Tibial nerve (tissue), 4 donors: ENCODE measurements at regions not wholly inside any gene's neighbourhood (a gene's known extent, or its start where the extent isn't known, plus 50 kb on each side); places are given as distances from the start of the nearest gene placed in this dataset.
A peak's percentile ranks its signal among the peaks of the same experiment; 100 is the strongest.

ENCODE experiments used
- DNase-seq, 2 donors: peaks; one replicate each; pipeline ENCODE4 v3.0.0-alpha.2; 2019; ENCODE audit warnings: low spot score in 2 of 2
- H3K27ac ChIP-seq, 4 donors: fragments of 200-600 bp; sonication (generic) in 3 of 4; one replicate each; pipeline ENCODE4 v1.5.1; 2017 to 2019; ENCODE audit warnings: mild to moderate bottlenecking in 1 of 4
- H3K27me3 ChIP-seq, 2 donors: fragments of 200-600 bp; sonication (generic) in 1 of 2; one replicate each; pipeline versions ENCODE4 v1.5.1 to v1.6.0; 2017 to 2019
- H3K36me3 ChIP-seq, 3 donors: fragments of 200-600 bp; sonication (generic); one replicate each; pipeline ENCODE4 v1.5.1; 2018 to 2019
- H3K4me1 ChIP-seq, 4 donors: fragments of 200-600 bp; sonication (generic) in 3 of 4; one replicate each; pipeline ENCODE4 v1.5.1; 2017 to 2019
- H3K4me3 ChIP-seq, 4 donors: fragments of 200-600 bp; sonication (generic) in 3 of 4; one replicate each; pipeline ENCODE4 v1.5.1; 2017 to 2019; ENCODE audit warnings: mild to moderate bottlenecking in 1 of 4, moderate library complexity in 1 of 4
- H3K9me3 ChIP-seq, 4 donors: fragments of 200-600 bp; sonication (generic) in 3 of 4; one replicate each; pipeline ENCODE4 v1.5.1; 2017 to 2019
- CTCF ChIP-seq, 5 experiments: fragments of 200-600 bp in 3 of 5; fragments of 450-650 bp in 2 of 5; sonication (generic) in 3 of 5; IDR thresholded peaks; one replicate each; pipeline ENCODE4 v1.5.1; 2016 to 2019; ENCODE audit warnings: antibody characterized with exemption in 5 of 5, mild to moderate bottlenecking in 3 of 5, moderate library complexity in 2 of 5
- EP300 ChIP-seq, 2 donors: sonication (generic); formaldehyde crosslinking; IDR thresholded peaks; one replicate each; pipeline ENCODE4 v1.6.1; 2017; ENCODE audit warnings: antibody characterized with exemption in 2 of 2, mild to moderate bottlenecking in 1 of 2
- POLR2A ChIP-seq, 2 donors: fragments of 450-650 bp; IDR thresholded peaks; one replicate each; pipeline ENCODE4 v1.6.1; 2017; ENCODE audit warnings: antibody characterized with exemption in 2 of 2, mild to moderate bottlenecking in 2 of 2, moderate library complexity in 2 of 2
- WGBS, 2 donors: methylation state at CpG; one replicate each; pipeline ENCODE4 v1.1.5; 2018; 5-methylcytosine and 5-hydroxymethylcytosine counted together

GRCh38 chr11:71372693-71373657 is 75.2 kb downstream of the DHCR7 start:
- H3K36me3 ChIP-seq = no peaks in the 10 kb centered on the region
- no peaks in the 10 kb centered on the region for H3K9me3 ChIP-seq
- DNase-seq = no peak
- H3K4me3 ChIP-seq = no peak overlapping the region
- TF ChIP-seq CTCF (IDR thresholded peaks at IDR 0.05) (peak in 1 of 5 experiments; percentile 9), EP300 (IDR thresholded peaks at IDR 0.05) (no peak), POLR2A (IDR thresholded peaks at IDR 0.05) (no peak)
- no peak overlapping the region for H3K27ac ChIP-seq
- 67 to 68% methylated on average over 9 of the region's 9 CpGs for WGBS, 2 donors
- H3K4me1 ChIP-seq = no peaks in the 10 kb centered on the region
- H3K27me3 ChIP-seq = no peaks in the 10 kb centered on the region

GRCh38 chr11:71371674-71372069 is 76.5 kb downstream of the DHCR7 start:
- TF ChIP-seq POLR2A (IDR thresholded peaks at IDR 0.05) (no peak), CTCF (IDR thresholded peaks at IDR 0.05) (no peak)
- no peaks in the 10 kb centered on the region for H3K9me3 ChIP-seq
- WGBS, 2 donors = 80 to 83% methylated on average over 2 of the region's 2 CpGs
- no peak overlapping the region for H3K27ac ChIP-seq
- no peaks in the 10 kb centered on the region for H3K36me3 ChIP-seq
- no peaks in the 10 kb centered on the region for H3K27me3 ChIP-seq
- DNase-seq = no peak
- no peak overlapping the region for H3K4me3 ChIP-seq
- H3K4me1 ChIP-seq = no peaks in the 10 kb centered on the region

GRCh38 chr11:71370895-71371673 is 77.1 kb downstream of the DHCR7 start:
- no peaks in the 10 kb centered on the region for H3K9me3 ChIP-seq
- H3K27me3 ChIP-seq = no peaks in the 10 kb centered on the region
- H3K4me1 ChIP-seq = no peaks in the 10 kb centered on the region
- H3K4me3 ChIP-seq = no peak overlapping the region
- WGBS, 2 donors = 75 to 80% methylated on average over 21 of the region's 21 CpGs
- TF ChIP-seq POLR2A (IDR thresholded peaks at IDR 0.05) (no peak), CTCF (IDR thresholded peaks at IDR 0.05) (no peak), EP300 (IDR thresholded peaks at IDR 0.05) (no peak)
- H3K27ac ChIP-seq = no peak overlapping the region
- DNase-seq = no peak
- no peaks in the 10 kb centered on the region for H3K36me3 ChIP-seq

GRCh38 chr11:71370020-71370747 is 78.0 kb downstream of the DHCR7 start:
- Histone ChIP-seq H3K27ac (no peak overlapping the region), H3K27me3 (no peaks in the 10 kb centered on the region), H3K4me3 (no peak overlapping the region), H3K36me3 (no peaks in the 10 kb centered on the region), H3K4me1 (no peaks in the 10 kb centered on the region), H3K9me3 (no peaks in the 10 kb centered on the region)
- no peak for TF ChIP-seq CTCF (IDR thresholded peaks at IDR 0.05)
- no peak for DNase-seq
- WGBS, 2 donors = 80 to 86% methylated on average over 4 to 6 of the region's 6 CpGs
